GM18907 (cell line): ENCODE measurements at regions not wholly inside any gene's neighbourhood (a gene's known extent, or its start where the extent isn't known, plus 50 kb on each side); places are given as distances from the start of the nearest gene placed in this dataset.

ENCODE experiments used
- ATAC-seq: cut with Tn5 transposase; IDR thresholded peaks from one replicate; pipeline ENCODE4 v1.9.1; 2021; ENCODE audit warnings: mild to moderate bottlenecking, moderate library complexity; ENCODE audit not compliant: unreplicated experiment

- ATAC-seq = no peak
Measured at GRCh38 chr18:78571063-78571785, 408.4 kb upstream of the SALL3 start.

- ATAC-seq = no peak
Measured at GRCh38 chr18:78571831-78572347, 407.7 kb upstream of the SALL3 start.

- no peak for ATAC-seq
Measured at GRCh38 chr18:78573773-78574172, 405.8 kb upstream of the SALL3 start.

GRCh38 chr18:78576967-78577366 lies 402.7 kb upstream of the SALL3 start:
- no peak for ATAC-seq

- ATAC-seq = no peak
Measured at GRCh38 chr18:78579449-78579848, 400.2 kb upstream of the SALL3 start.

GRCh38 chr18:78579854-78580577 lies 399.6 kb upstream of the SALL3 start:
- no peak for ATAC-seq

- no peak for ATAC-seq
Measured at GRCh38 chr18:78580835-78581339, 398.7 kb upstream of the SALL3 start.

GRCh38 chr18:78582181-78582709 lies 397.4 kb upstream of the SALL3 start:
- no peak for ATAC-seq

GRCh38 chr18:78582898-78583738 lies 396.5 kb upstream of the SALL3 start:
- ATAC-seq = no peak

- no peak for ATAC-seq
Measured at GRCh38 chr18:78583739-78584458, 395.7 kb upstream of the SALL3 start.

- ATAC-seq = no peak
Measured at GRCh38 chr18:78584459-78585022, 395.1 kb upstream of the SALL3 start.

- no peak for ATAC-seq
Measured at GRCh38 chr18:78586586-78586985, 393.0 kb upstream of the SALL3 start.

- no peak for ATAC-seq
Measured at GRCh38 chr18:78587096-78587495, 392.5 kb upstream of the SALL3 start.

- no peak for ATAC-seq
Measured at GRCh38 chr18:78587626-78588600, 391.7 kb upstream of the SALL3 start.

- ATAC-seq = no peak
Measured at GRCh38 chr18:78589916-78590437, 389.6 kb upstream of the SALL3 start.

- no peak for ATAC-seq
Measured at GRCh38 chr18:78595453-78595852, 384.2 kb upstream of the SALL3 start.

- ATAC-seq = no peak
Measured at GRCh38 chr18:78595924-78596573, 383.6 kb upstream of the SALL3 start.

GRCh38 chr18:78596794-78597345 lies 382.7 kb upstream of the SALL3 start:
- no peak for ATAC-seq
